Urothelium cell line (cell line): ENCODE measurements at regions not wholly inside any gene's neighbourhood (a gene's known extent, or its start where the extent isn't known, plus 50 kb on each side); places are given as distances from the start of the nearest gene placed in this dataset.

ENCODE experiments used
- DNase-seq: peaks from one replicate; pipeline ENCODE4 v3.0.0; 2011; ENCODE audit warnings: low spot score, mixed read lengths
- FAIRE-seq: peaks from 2 replicates; lab custom pipeline; 2011; peaks lifted over from hg19 to GRCh38; lab: Jason Lieb, UNC

GRCh38 chr5:164359260-164360255 lies 854.1 kb downstream of the MAT2B start:
- DNase-seq (no peak), FAIRE-seq (no peak)

- no peak for FAIRE-seq
- DNase-seq = no peak
Measured at GRCh38 chr5:164360589-164360988, 855.2 kb downstream of the MAT2B start.

- FAIRE-seq (no peak), DNase-seq (no peak)
Measured at GRCh38 chr5:164361986-164362385, 856.6 kb downstream of the MAT2B start.

GRCh38 chr5:164362835-164363234 lies 857.4 kb downstream of the MAT2B start:
- DNase-seq (no peak), FAIRE-seq (no peak)

GRCh38 chr5:164364237-164365208 lies 859.1 kb downstream of the MAT2B start:
- DNase-seq (no peak), FAIRE-seq (no peak)

- no peak for DNase-seq
Measured at GRCh38 chr5:164370841-164371240, 865.4 kb downstream of the MAT2B start.

DNA sequence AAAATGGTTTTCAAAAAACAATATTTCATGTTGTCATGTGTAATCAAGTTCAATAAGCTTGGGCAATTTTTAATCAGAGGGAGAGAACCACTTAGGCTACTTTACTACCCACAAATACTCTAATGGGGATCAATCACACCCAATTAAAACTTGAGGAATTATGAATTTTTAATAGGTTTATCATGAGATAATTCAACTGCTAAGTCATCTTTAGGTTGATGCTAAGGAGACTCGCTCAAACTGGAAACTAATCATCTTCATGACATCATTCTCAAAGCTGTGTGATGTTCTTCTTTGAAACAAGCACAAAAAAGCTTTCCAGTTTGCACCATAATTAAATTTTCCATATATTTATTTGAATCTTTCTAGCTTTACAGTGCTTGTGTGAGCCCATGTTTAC lies 867.5 kb downstream of the MAT2B start:
- no peak for DNase-seq
- no peak for FAIRE-seq

More at GRCh38 chr5:164370841-164371240, 865.4 kb downstream of the MAT2B start:
- no peak for FAIRE-seq

GRCh38 chr5:164373876-164374275 lies 868.5 kb downstream of the MAT2B start:
- DNase-seq (no peak), FAIRE-seq (no peak)

- DNase-seq = no peak
- no peak for FAIRE-seq
Measured at GRCh38 chr5:164375051-164375450, 869.6 kb downstream of the MAT2B start.

DNA sequence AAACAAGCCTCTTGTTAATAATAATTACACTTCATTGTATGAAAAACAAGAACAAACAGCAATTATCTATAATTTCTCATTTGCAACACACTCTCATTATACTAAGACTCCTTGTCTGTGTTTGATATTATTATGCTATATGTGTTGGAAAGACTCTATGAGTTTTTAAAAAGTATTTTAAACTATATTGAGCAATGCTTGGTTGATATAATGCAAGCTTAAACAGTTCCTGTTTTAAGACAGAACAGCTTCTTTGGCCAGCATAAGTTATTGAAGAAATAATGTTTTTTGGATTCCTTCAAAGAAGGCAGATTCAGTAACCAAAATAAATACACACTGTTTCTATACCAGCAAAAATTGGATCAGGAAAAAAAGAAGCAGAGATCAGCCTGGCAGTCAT lies 871.4 kb downstream of the MAT2B start:
- FAIRE-seq (no peak), DNase-seq (no peak)

DNA sequence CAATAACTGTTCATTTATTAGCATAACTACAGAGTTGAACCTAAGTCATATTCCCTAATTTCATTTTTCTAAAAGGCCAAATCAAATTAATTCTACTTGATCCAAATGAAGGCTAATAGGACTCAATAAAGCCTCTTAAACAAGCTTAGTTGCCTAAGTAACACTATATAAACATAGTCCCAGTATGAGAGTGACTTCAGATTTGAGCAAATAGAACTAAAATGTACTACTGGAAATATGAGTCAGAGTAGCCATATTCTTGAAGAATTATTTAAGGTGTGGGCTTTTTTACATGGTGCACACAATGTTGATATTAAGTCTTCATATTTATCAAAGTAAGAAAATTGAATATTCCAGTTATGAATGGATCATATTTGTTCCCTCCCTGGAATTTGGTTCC lies 872.3 kb downstream of the MAT2B start:
- FAIRE-seq = no peak

DNA sequence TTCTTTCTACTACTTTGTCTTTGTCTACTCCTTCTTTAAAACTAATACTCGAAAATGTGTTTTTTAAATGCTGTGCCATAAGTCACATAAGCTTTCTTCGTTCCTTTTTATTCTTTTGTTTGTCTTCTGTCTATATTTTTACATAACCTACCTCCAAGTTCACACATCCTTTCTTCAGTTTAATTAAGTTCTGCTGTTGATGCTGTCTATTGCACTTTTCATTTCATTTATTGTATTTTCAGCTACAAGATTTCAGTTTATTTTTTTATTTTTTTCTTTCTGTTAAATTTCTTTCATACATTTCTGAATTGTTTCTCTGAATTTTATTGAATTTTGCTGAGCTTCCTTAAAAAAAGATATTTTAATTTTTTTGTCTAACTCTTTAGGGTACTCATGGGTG lies 878.2 kb downstream of the MAT2B start:
- FAIRE-seq (no peak), DNase-seq (no peak)

More for the DNA sequence above, 872.3 kb downstream of the MAT2B start:
- DNase-seq = no peak

GRCh38 chr5:164392531-164392930 lies 887.1 kb downstream of the MAT2B start:
- no peak for FAIRE-seq

DNA sequence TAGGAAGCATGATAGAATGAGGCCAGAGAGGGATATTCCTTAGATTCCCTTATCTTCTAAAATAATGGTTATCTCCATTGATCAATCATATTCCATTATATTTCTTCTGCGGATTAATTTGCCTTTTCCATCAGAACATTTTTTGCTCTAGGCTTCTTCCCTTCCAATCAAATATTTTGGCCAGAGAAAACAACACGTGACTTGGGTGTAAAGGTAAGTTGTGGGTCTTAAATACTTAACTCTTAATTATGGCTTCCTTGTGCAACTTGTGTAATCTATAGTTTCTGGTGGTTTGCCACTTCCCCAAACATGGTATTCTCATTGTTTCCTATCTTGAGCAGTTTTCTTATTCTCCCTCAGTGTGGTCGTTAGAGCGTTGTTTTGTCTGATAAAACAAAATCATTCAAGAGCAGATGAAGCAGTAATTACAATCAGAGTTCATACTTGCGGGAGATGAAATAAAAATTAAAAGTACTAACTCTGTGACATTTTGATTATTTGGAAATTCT lies 889.3 kb downstream of the MAT2B start:
- DNase-seq = no peak
- FAIRE-seq = no peak

More at GRCh38 chr5:164392531-164392930, 887.1 kb downstream of the MAT2B start:
- DNase-seq = no peak

DNA sequence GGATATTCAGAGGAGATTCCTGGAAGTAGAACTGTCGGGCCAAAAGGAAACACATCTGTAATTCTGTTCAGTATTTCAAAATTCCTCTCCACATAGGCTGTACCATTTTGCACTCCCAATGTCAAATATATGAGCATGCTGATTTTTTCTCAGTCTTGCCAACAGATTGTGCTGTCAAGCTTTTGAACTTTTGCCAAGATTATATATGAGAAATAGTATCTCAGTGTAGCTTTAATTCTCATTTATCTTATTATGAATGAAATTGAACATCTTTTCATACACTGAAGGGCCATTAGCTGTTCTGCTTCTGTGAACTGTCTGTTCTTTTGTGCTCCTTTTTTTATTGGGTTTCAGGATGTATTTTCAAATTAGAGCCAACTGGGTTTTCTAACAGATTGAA lies 907.1 kb downstream of the MAT2B start:
- DNase-seq (no peak), FAIRE-seq (no peak)

DNA sequence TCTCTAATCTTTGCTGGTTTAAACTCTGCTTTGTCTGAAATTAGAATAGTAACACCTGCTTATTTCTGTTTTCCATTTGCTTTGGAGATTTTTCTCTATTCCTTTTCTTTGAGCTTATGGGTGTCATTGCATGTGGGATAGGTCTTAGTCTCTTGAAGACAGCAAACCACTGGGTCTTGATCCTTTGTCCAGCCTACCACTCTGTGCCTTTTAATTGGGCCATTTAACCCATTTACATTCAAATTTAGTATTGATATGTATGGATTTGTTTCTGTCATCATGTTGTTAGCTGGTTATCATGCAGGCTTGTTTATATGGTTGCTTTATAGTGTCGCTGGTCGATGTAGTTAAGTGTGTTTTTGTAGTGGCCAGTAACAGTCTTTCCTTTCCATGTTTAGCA lies 914.7 kb downstream of the MAT2B start:
- FAIRE-seq (no peak), DNase-seq (no peak)

DNA sequence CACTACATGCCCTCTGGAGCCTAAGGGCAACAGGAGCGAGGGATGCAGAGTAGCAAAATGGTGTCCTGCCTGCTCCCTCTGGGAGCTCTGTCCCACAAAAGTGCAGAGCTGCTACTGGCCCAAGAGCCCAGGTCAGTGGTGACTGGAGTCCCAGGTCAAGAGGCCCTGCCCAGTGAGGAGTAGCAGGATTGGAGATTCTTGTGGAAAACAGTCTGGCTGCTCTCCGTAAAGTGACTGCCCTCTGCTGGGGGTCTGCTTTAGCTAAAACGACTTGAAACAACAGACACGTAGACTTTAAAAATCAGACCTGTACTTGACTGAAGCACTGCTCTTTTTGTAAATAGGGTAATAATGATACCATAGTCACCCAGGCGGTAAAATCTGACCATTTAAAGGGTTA lies 917.0 kb downstream of the MAT2B start:
- DNase-seq = no peak
- no peak for FAIRE-seq

DNA sequence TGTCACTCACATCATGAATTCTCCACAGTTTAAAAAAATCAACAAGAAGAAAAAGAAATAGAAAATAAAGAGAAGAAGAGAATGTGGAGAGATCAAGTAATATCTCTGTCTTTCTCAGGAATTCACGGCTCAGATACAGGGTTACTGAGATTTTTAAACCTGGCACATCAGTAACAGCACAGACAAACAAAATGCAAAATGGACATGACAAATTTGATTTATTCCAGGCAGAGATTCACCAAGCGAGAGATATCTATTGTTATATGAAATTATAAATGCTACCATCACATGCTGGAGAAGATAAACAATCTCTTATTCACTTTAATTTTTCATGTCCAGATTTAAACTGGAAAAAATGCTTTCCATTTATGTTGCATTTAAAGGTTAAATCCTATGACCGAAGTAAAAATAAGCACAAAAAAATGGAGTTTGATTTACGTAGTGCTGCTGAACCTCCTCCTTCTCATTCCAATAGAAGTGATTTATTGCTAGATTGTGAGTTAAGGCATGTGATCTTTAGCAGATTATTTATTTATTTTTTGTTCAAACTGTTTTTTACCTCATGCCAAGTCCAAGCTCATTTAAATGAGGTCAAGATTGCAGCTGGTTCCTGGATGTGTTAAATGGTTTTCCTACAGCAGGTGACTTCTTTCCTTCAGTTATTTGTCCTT lies 926.4 kb downstream of the MAT2B start:
- DNase-seq (no peak), FAIRE-seq (no peak)

DNA sequence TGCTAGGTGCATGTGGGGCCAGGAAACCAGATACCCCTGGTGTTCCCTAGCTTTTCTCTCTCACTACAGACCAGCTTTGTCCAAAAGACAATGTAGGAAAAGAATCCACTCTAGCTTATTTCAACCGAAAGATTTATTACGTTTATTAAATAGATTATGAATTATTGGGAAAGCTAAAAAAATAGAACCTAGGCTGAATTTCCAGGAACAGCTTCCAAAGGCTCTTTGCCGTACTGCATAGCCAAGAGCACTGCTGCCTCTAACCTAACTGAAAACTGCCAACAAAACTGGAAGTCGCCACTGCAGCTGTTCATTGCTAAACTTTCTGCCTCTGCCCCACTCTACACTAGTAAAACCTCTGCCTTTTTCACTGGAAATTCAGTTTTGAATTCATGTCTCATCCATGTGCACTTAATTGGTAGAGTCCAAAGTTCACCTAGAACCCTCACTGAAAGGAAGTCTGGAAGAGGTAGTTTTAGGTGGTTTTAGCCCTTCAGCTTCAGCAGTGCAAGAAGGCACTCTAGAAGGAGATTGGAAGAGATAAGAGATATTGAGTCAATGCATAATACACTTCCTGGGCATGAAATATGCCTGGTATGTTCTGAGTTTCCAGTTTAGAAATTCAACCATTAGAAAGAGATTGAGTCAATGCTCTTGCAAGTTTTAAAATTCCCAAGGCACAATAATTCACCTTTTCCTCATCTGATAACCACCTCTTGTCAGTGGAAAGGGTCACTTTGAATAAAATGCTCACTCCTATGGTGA lies 927.9 kb downstream of the MAT2B start:
- FAIRE-seq (no peak), DNase-seq (no peak)

- no peak for DNase-seq
- no peak for FAIRE-seq
Measured at GRCh38 chr5:164435576-164435975, 930.2 kb downstream of the MAT2B start.
